CD4-positive, CD25-positive, alpha-beta regulatory T cell (primary cell): ENCODE measurements at regions not wholly inside any gene's neighbourhood (a gene's known extent, or its start where the extent isn't known, plus 50 kb on each side); places are given as distances from the start of the nearest gene placed in this dataset.

Source experiments
- ATAC-seq, 2 donors: fragments of 150-1000 bp; cut with Tn5 transposase; one replicate each; pipeline ENCODE4 v1.10.0; 2021; ENCODE audit warnings: low read depth in 2 of 2, moderate number of reproducible peaks in 2 of 2, moderate library complexity in 1 of 2
- DNase-seq, 3 donors: peaks; one replicate each; pipeline versions ENCODE4 v3.0.0 to v3.0.0-alpha.2; 2012 to 2022; ENCODE audit warnings: mixed read lengths in 1 of 3
- H3K27ac ChIP-seq: one replicate; pipeline ENCODE4 v1.7.0; 2013; ENCODE audit warnings: mild to moderate bottlenecking, low read length; ENCODE audit not compliant: insufficient read depth, poor library complexity, severe bottlenecking
- H3K27me3 ChIP-seq: one replicate; pipeline ENCODE4 v1.7.0; 2013; ENCODE audit warnings: low read length; ENCODE audit not compliant: control insufficient read depth, insufficient read depth
- H3K36me3 ChIP-seq: one replicate; pipeline ENCODE4 v1.7.0; 2013; ENCODE audit warnings: mild to moderate bottlenecking, low read length, moderate library complexity; ENCODE audit not compliant: control insufficient read depth, insufficient read depth
- H3K4me1 ChIP-seq: 2 replicates; pipeline ENCODE4 v1.7.0; 2013; ENCODE audit warnings: mild to moderate bottlenecking, low read length; ENCODE audit not compliant: insufficient read depth, control insufficient read depth, poor library complexity, severe bottlenecking
- H3K4me3 ChIP-seq: one replicate; pipeline ENCODE4 v1.7.0; 2013; ENCODE audit warnings: low read depth, mild to moderate bottlenecking, low read length, moderate library complexity
- H3K9me3 ChIP-seq, 2 experiments: 1 replicate in 1 of 2; 2 replicates in 1 of 2; pipeline ENCODE4 v1.7.0; 2013; ENCODE audit warnings: low read length in 2 of 2, mild to moderate bottlenecking in 1 of 2, moderate library complexity in 1 of 2; ENCODE audit not compliant: control insufficient read depth in 2 of 2
- H3K27ac Mint-ChIP-seq, 3 donors: one replicate each; pipeline ENCODE4 v1.8.0; 2020 to 2022; ENCODE audit warnings: mild to moderate bottlenecking in 3 of 3, mixed read lengths in 3 of 3, moderate library complexity in 2 of 3
- H3K27me3 Mint-ChIP-seq: one replicate; pipeline ENCODE4 v1.8.0; 2022; ENCODE audit warnings: mild to moderate bottlenecking, mixed read lengths
- H3K36me3 Mint-ChIP-seq: one replicate; pipeline ENCODE4 v1.8.0; 2020; ENCODE audit warnings: mixed read lengths
- H3K4me1 Mint-ChIP-seq, 4 donors: one replicate each; pipeline ENCODE4 v1.8.0; 2020 to 2022; ENCODE audit warnings: mixed read lengths in 4 of 4, mild to moderate bottlenecking in 1 of 4
- H3K4me3 Mint-ChIP-seq, 4 donors: one replicate each; pipeline ENCODE4 v1.8.0; 2020 to 2022; ENCODE audit warnings: mild to moderate bottlenecking in 4 of 4, mixed read lengths in 4 of 4, moderate library complexity in 3 of 4
- H3K9me3 Mint-ChIP-seq, 7 donors: one replicate each; pipeline ENCODE4 v1.8.0; 2020 to 2022; ENCODE audit warnings: mixed read lengths in 7 of 7, mild to moderate bottlenecking in 3 of 7, moderate library complexity in 2 of 7

GRCh38 chr1:115577513-115577912 lies 64.3 kb upstream of the VANGL1 start:
- DNase-seq, result no peak
- no peaks in the 10 kb centered on the region for H3K36me3 Mint-ChIP-seq
- no peaks in the 10 kb centered on the region for H3K4me1 Mint-ChIP-seq
- no peak overlapping the region for H3K27ac ChIP-seq
- H3K9me3 Mint-ChIP-seq, result peaks cover 0 to 14% (median 11%) of the 10 kb centered on the region in 7 donors
- H3K4me1 ChIP-seq, result no peaks in the 10 kb centered on the region
- H3K9me3 ChIP-seq, result peaks cover 0 to 6% of the 10 kb centered on the region in 2 experiments
- H3K36me3 ChIP-seq, result no peaks in the 10 kb centered on the region
- H3K27me3 ChIP-seq, result no peaks in the 10 kb centered on the region
- H3K4me3 ChIP-seq, result no peak overlapping the region
- peaks cover 5% of the 10 kb centered on the region for H3K27me3 Mint-ChIP-seq
- H3K4me3 Mint-ChIP-seq, result no peak overlapping the region
- ATAC-seq, result no peak
- H3K27ac Mint-ChIP-seq, result no peak overlapping the region

- H3K27me3 ChIP-seq, result no peaks in the 10 kb centered on the region
- no peak overlapping the region for H3K27ac ChIP-seq
- DNase-seq (no peak), ATAC-seq (no peak)
- peaks cover 0 to 6% of the 10 kb centered on the region in 2 experiments for H3K9me3 ChIP-seq
- no peaks in the 10 kb centered on the region for H3K36me3 Mint-ChIP-seq
- H3K4me1 Mint-ChIP-seq, result no peaks in the 10 kb centered on the region
- peaks cover 0 to 18% (median 12%) of the 10 kb centered on the region in 7 donors for H3K9me3 Mint-ChIP-seq
- H3K4me3 ChIP-seq, result no peak overlapping the region
- no peak overlapping the region for H3K27ac Mint-ChIP-seq
- no peaks in the 10 kb centered on the region for H3K27me3 Mint-ChIP-seq
- no peaks in the 10 kb centered on the region for H3K4me1 ChIP-seq
- H3K36me3 ChIP-seq, result no peaks in the 10 kb centered on the region
- H3K4me3 Mint-ChIP-seq, result no peak overlapping the region
Observed at GRCh38 chr1:115575661-115576060, 66.1 kb upstream of the VANGL1 start.

- no peaks in the 10 kb centered on the region for H3K4me1 ChIP-seq
- peaks cover 5 to 26% (median 9%) of the 10 kb centered on the region in 7 donors for H3K9me3 Mint-ChIP-seq
- H3K4me1 Mint-ChIP-seq, result no peaks in the 10 kb centered on the region
Observed at GRCh38 chr1:115572710-115573109, 69.1 kb upstream of the VANGL1 start.

GRCh38 chr1:115567431-115567830 lies 74.3 kb upstream of the VANGL1 start:
- ATAC-seq, result no peak
- DNase-seq, result no peak
- Histone ChIP-seq H3K9me3 (peaks cover 2 to 12% of the 10 kb centered on the region in 2 experiments), H3K4me1 (no peaks in the 10 kb centered on the region), H3K36me3 (no peaks in the 10 kb centered on the region), H3K27ac (no peak overlapping the region), H3K27me3 (peaks cover 8% of the 10 kb centered on the region), H3K4me3 (no peak overlapping the region)
- Mint-ChIP-seq H3K9me3 (peaks cover 2 to 23% (median 5%) of the 10 kb centered on the region in 7 donors), H3K27me3 (peaks cover 5% of the 10 kb centered on the region), H3K36me3 (peaks cover 3% of the 10 kb centered on the region), H3K27ac (no peak overlapping the region), H3K4me1 (no peaks in the 10 kb centered on the region), H3K4me3 (no peak overlapping the region)

More at GRCh38 chr1:115572710-115573109, 69.1 kb upstream of the VANGL1 start:
- ATAC-seq (no peak), DNase-seq (no peak)
- peaks cover 0 to 12% of the 10 kb centered on the region in 2 experiments for H3K9me3 ChIP-seq
- no peaks in the 10 kb centered on the region for H3K36me3 ChIP-seq
- no peaks in the 10 kb centered on the region for H3K27me3 Mint-ChIP-seq
- no peak overlapping the region for H3K4me3 Mint-ChIP-seq
- H3K27ac Mint-ChIP-seq, result no peak overlapping the region
- no peaks in the 10 kb centered on the region for H3K27me3 ChIP-seq
- H3K4me3 ChIP-seq, result no peak overlapping the region
- no peak overlapping the region for H3K27ac ChIP-seq
- peaks cover 2% of the 10 kb centered on the region for H3K36me3 Mint-ChIP-seq

GRCh38 chr1:115565791-115566190 lies 76.0 kb upstream of the VANGL1 start:
- no peak overlapping the region for H3K4me3 Mint-ChIP-seq
- no peak overlapping the region for H3K27ac ChIP-seq
- H3K27me3 ChIP-seq, result peaks cover 8% of the 10 kb centered on the region
- H3K9me3 ChIP-seq, result peaks cover 2 to 12% of the 10 kb centered on the region in 2 experiments
- DNase-seq, result no peak
- H3K4me1 ChIP-seq, result no peaks in the 10 kb centered on the region
- H3K27me3 Mint-ChIP-seq, result peaks cover 13% of the 10 kb centered on the region
- H3K4me3 ChIP-seq, result no peak overlapping the region
- peaks cover 0 to 21% (median 5%) of the 10 kb centered on the region in 7 donors for H3K9me3 Mint-ChIP-seq
- no peaks in the 10 kb centered on the region for H3K4me1 Mint-ChIP-seq
- H3K36me3 Mint-ChIP-seq, result peaks cover 3% of the 10 kb centered on the region
- ATAC-seq, result no peak
- H3K27ac Mint-ChIP-seq, result no peak overlapping the region
- H3K36me3 ChIP-seq, result no peaks in the 10 kb centered on the region

GRCh38 chr1:115565353-115565752 lies 76.4 kb upstream of the VANGL1 start:
- H3K27me3 ChIP-seq, result peaks cover 8% of the 10 kb centered on the region
- Mint-ChIP-seq H3K27ac (no peak overlapping the region), H3K36me3 (peaks cover 3% of the 10 kb centered on the region), H3K4me1 (no peaks in the 10 kb centered on the region), H3K27me3 (peaks cover 13% of the 10 kb centered on the region), H3K4me3 (no peak overlapping the region), H3K9me3 (peaks cover 0 to 21% (median 5%) of the 10 kb centered on the region in 7 donors)
- no peaks in the 10 kb centered on the region for H3K36me3 ChIP-seq
- H3K9me3 ChIP-seq, result peaks cover 2 to 12% of the 10 kb centered on the region in 2 experiments
- DNase-seq (no peak), ATAC-seq (no peak)
- no peaks in the 10 kb centered on the region for H3K4me1 ChIP-seq
- H3K4me3 ChIP-seq, result no peak overlapping the region
- H3K27ac ChIP-seq, result no peak overlapping the region

GRCh38 chr1:115564201-115564600 lies 77.6 kb upstream of the VANGL1 start:
- H3K9me3 ChIP-seq, result peaks cover 2 to 12% of the 10 kb centered on the region in 2 experiments
- peaks cover 8% of the 10 kb centered on the region for H3K27me3 ChIP-seq
- H3K4me3 ChIP-seq, result no peak overlapping the region
- H3K4me1 Mint-ChIP-seq, result no peaks in the 10 kb centered on the region
- no peak for DNase-seq
- H3K9me3 Mint-ChIP-seq, result peaks cover 0 to 21% (median 5%) of the 10 kb centered on the region in 7 donors
- H3K27me3 Mint-ChIP-seq, result peaks cover 20% of the 10 kb centered on the region
- H3K4me3 Mint-ChIP-seq, result no peak overlapping the region
- no peak overlapping the region for H3K27ac Mint-ChIP-seq
- no peak for ATAC-seq
- no peaks in the 10 kb centered on the region for H3K4me1 ChIP-seq
- H3K27ac ChIP-seq, result no peak overlapping the region
- peaks cover 3% of the 10 kb centered on the region for H3K36me3 Mint-ChIP-seq
- H3K36me3 ChIP-seq, result no peaks in the 10 kb centered on the region

- Histone ChIP-seq H3K27me3 (peaks cover 5% of the 10 kb centered on the region), H3K4me3 (no peak overlapping the region), H3K36me3 (no peaks in the 10 kb centered on the region), H3K27ac (no peak overlapping the region), H3K4me1 (no peaks in the 10 kb centered on the region), H3K9me3 (no peaks in the 10 kb centered on the region)
- no peak overlapping the region for H3K4me3 Mint-ChIP-seq
- no peak for ATAC-seq
- H3K27me3 Mint-ChIP-seq, result peaks cover 18% of the 10 kb centered on the region
- no peak overlapping the region for H3K27ac Mint-ChIP-seq
- no peaks in the 10 kb centered on the region for H3K4me1 Mint-ChIP-seq
- no peak for DNase-seq
- H3K36me3 Mint-ChIP-seq, result no peaks in the 10 kb centered on the region
- peaks cover 0 to 7% (median 0%) of the 10 kb centered on the region in 7 donors for H3K9me3 Mint-ChIP-seq
Observed at GRCh38 chr1:115560027-115560426, 81.7 kb upstream of the VANGL1 start.
